Kidney epithelial cell (primary cell): ENCODE measurements at regions not wholly inside any gene's neighbourhood (a gene's known extent, or its start where the extent isn't known, plus 50 kb on each side); places are given as distances from the start of the nearest gene placed in this dataset.

Experiments
- DNase-seq: peaks from one replicate; pipeline ENCODE4 v3.0.0-alpha.2; 2010; ENCODE audit warnings: low read depth
- H3K27me3 ChIP-seq: 2 replicates; pipeline ENCODE4 v1.6.0; 2011; ENCODE audit warnings: low read length; ENCODE audit not compliant: control insufficient read depth, insufficient read depth
- H3K36me3 ChIP-seq: 2 replicates; pipeline ENCODE4 v1.5.1; 2011; ENCODE audit warnings: low read length; ENCODE audit not compliant: control insufficient read depth, insufficient read depth
- H3K4me3 ChIP-seq: 2 replicates; pipeline ENCODE4 v1.5.1; 2011; ENCODE audit warnings: low read depth, mild to moderate bottlenecking, control low read depth, low read length
- TF ChIP-seq, protein P1 (sequence below): IDR thresholded peaks from 2 replicates; pipeline ENCODE4 v1.5.1; 2011; ENCODE audit warnings: mild to moderate bottlenecking, moderate library complexity, low read length, control low read depth, inconsistent platforms; ENCODE audit not compliant: insufficient read depth, poor library complexity, severe bottlenecking

DNA sequence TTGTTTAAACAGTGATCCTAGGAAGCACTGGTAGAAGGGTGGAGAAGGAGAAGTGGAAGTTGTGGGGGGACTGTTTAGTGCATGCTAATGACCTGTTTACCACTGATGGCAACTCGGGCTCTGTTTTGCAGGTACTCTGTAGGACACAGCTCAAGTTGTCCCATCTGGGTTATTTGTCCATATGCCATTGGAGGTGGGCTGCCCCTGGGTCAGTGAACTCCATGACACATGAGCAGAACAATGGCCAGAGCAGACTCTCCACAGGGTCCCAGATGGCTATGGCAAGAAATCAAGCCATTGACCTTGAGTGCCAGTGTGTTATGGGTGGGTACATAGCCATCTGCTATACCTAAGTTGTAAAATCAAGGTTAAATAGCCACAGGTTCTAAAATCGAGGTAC is 175.9 kb downstream of the GAS1 start:
- Histone ChIP-seq H3K36me3 (no peaks in the 10 kb centered on the region), H3K27me3 (no peaks in the 10 kb centered on the region), H3K4me3 (no peak overlapping the region)
- no peak for DNase-seq
- TF ChIP-seq, protein P1, sequence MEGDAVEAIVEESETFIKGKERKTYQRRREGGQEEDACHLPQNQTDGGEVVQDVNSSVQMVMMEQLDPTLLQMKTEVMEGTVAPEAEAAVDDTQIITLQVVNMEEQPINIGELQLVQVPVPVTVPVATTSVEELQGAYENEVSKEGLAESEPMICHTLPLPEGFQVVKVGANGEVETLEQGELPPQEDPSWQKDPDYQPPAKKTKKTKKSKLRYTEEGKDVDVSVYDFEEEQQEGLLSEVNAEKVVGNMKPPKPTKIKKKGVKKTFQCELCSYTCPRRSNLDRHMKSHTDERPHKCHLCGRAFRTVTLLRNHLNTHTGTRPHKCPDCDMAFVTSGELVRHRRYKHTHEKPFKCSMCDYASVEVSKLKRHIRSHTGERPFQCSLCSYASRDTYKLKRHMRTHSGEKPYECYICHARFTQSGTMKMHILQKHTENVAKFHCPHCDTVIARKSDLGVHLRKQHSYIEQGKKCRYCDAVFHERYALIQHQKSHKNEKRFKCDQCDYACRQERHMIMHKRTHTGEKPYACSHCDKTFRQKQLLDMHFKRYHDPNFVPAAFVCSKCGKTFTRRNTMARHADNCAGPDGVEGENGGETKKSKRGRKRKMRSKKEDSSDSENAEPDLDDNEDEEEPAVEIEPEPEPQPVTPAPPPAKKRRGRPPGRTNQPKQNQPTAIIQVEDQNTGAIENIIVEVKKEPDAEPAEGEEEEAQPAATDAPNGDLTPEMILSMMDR, result no peak

DNA sequence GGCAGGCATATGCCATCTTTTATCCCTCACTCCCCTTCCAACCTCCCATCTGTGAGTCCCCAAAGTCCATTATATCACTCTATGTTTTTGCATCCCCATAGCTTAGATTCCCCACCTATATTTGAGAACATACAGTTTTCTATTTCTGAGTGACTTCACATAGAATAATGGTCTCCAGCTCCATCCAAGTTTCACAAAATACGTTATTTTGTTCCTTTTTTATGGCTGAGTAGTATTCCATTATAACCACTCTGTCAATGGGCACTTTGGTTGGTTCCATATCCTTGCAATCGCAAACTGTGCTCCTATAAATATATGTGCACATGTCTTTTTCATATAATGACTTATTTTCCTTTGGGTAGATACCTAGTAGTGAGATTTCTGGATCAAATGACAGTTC is 178.6 kb downstream of the GAS1 start:
- no peaks in the 10 kb centered on the region for H3K36me3 ChIP-seq
- H3K27me3 ChIP-seq, result no peaks in the 10 kb centered on the region
- no peak overlapping the region for H3K4me3 ChIP-seq
- TF ChIP-seq, protein P1, result no peak
- DNase-seq, result no peak

DNA sequence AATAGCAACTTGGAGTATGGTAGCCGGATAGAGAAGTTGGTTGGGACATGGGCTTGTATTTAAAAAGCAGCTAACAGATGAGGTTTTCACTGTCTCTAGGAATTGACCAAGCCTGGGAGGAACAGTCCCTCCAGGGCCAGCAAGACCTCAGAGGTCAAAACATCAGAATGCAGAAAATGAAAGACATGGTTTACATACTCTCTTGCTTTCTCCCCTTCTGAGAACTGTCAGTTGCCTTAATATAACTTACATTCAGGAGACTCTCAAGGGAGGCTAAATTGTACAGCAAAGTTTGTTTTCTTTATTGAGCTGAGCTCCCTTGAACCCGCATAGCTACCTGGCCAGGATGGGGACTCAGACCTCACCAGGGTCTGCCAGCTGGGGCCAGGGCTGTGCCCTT is 179.3 kb downstream of the GAS1 start:
- TF ChIP-seq, protein P1, result no peak
- no peak overlapping the region for H3K4me3 ChIP-seq
- H3K36me3 ChIP-seq, result no peaks in the 10 kb centered on the region
- no peak for DNase-seq
- H3K27me3 ChIP-seq, result no peaks in the 10 kb centered on the region

DNA sequence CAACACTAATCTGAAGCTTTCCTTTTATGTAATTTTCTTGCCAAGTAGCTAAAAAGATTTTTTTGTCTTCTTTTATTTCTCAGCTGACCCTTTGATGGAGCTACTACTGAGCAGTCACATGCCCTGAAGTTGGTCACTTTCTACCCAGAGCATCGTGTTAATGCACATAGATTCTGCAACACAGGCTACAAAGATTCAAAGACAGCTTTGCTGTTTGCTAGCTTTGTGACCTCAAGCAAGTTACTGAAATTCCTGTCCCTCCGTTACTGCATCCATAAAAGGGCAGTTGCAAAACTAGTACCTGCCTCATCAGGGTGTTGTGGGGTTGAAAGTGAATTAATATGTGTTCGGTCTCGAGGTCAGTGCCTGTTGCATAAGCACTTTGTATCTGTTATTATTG is 179.9 kb downstream of the GAS1 start:
- no peak for DNase-seq
- H3K36me3 ChIP-seq, result no peaks in the 10 kb centered on the region
- TF ChIP-seq, protein P1, result no peak
- H3K27me3 ChIP-seq, result no peaks in the 10 kb centered on the region
- no peak overlapping the region for H3K4me3 ChIP-seq

DNA sequence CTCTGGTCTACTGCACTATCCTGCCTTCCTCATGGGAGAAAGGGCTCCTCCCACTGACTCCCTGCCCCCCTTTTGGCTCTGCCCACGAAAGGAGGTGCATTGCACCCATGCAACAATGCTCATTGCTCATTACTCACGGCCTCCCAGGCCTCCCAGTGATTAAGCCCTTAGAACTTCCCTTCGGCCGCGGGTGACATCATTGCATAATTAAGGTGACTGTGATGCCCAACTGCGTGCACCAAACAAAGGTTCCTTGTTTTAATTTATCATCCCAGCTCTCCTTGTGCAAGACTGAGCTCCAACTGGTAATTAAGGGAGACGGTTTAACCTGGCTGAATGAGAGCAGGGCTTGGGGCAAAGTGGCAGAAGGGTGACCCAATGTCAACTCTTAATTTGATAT is 180.4 kb downstream of the GAS1 start:
- Histone ChIP-seq H3K36me3 (no peaks in the 10 kb centered on the region), H3K4me3 (no peak overlapping the region), H3K27me3 (no peaks in the 10 kb centered on the region)
- TF ChIP-seq, protein P1, result no peak
- peak; percentile 90 for DNase-seq

DNA sequence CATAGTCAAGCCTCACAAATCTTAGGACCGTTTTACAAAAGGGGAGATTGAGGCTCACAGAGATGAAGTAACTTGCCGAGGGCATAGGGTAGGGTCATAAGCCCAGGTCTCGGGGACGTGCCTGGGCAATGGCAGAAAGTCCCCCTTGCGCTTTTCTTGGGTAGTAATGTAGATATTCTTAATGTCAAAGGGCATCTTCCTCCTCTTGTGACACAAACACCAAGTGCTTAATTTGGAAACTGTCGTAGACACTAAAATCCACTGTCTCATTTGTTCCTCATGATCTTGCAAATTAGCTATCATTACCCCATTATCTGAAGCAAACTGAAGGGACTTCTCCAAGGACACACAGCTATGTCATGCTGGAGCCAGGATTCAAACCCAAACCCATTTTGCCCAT is 180.8 kb downstream of the GAS1 start:
- TF ChIP-seq, protein P1, result no peak
- no peaks in the 10 kb centered on the region for H3K36me3 ChIP-seq
- no peaks in the 10 kb centered on the region for H3K27me3 ChIP-seq
- DNase-seq, result no peak
- no peak overlapping the region for H3K4me3 ChIP-seq
